NB4 (cell line): ENCODE measurements at regions not wholly inside any gene's neighbourhood (a gene's known extent, or its start where the extent isn't known, plus 50 kb on each side); places are given as distances from the start of the nearest gene placed in this dataset.

Experiments
- DNase-seq: peaks from one replicate; pipeline ENCODE4 v3.0.0; 2010; ENCODE audit warnings: low read depth
- H3K4me3 ChIP-seq: one replicate; pipeline ENCODE4 v1.5.1; 2011; ENCODE audit warnings: mild to moderate bottlenecking, low read depth, low read length, moderate library complexity
- MAX ChIP-seq: IDR thresholded peaks from 2 replicates; pipeline ENCODE4 v1.6.1; 2011; ENCODE audit warnings: low read depth, low read length
- MYC ChIP-seq: IDR thresholded peaks from 2 replicates; pipeline ENCODE4 v1.6.1; 2011; ENCODE audit warnings: low read depth, low read length
- POLR2A ChIP-seq: IDR thresholded peaks from 2 replicates; pipeline ENCODE4 v1.6.1; 2011; ENCODE audit warnings: mild to moderate bottlenecking; ENCODE audit not compliant: insufficient read length; ENCODE audit errors: extremely low read depth
- TF ChIP-seq, protein P1 (sequence below): IDR thresholded peaks from one replicate; pipeline ENCODE4 v1.5.1; 2012; ENCODE audit warnings: low read depth, low read length

DNA sequence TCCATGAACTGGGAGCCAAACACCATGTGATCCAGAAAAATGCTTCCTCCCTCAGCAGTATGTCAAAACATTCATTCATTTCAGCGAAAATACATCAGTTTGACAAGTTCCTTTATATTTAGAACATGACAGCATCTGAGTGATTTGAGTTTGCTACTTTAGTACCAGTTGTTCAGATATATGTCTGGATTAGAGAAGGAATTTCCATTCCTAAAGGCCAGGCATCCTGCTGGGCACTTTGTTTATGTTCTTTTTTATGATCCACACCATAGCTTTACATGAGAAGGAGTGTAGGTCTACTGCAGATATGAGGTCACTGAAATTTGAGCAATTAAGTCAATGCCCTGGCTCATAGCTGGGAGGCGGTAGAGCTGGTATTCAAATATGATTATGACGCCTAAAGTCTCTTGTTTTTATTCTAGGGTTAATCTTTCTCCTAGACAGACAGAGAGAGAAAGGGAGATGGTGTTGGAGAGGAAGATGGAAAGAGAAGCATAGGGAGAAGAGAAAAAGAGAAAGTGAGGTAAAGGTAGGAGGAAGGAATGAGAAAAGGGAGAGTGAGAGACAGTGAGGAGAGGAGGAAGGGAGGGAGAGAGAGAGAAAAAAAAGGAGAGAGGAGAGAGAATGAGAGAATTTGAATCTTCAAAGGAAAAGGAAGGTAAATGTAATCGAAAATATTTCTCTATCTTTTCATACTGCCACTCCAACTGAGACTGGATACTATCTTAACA, 839.5 kb upstream of the FANCL start:
- H3K4me3 ChIP-seq, result no peak overlapping the region
- DNase-seq, result no peak
- TF ChIP-seq MYC (no peak), POLR2A (no peak), MAX (no peak)
- TF ChIP-seq, protein P1, sequence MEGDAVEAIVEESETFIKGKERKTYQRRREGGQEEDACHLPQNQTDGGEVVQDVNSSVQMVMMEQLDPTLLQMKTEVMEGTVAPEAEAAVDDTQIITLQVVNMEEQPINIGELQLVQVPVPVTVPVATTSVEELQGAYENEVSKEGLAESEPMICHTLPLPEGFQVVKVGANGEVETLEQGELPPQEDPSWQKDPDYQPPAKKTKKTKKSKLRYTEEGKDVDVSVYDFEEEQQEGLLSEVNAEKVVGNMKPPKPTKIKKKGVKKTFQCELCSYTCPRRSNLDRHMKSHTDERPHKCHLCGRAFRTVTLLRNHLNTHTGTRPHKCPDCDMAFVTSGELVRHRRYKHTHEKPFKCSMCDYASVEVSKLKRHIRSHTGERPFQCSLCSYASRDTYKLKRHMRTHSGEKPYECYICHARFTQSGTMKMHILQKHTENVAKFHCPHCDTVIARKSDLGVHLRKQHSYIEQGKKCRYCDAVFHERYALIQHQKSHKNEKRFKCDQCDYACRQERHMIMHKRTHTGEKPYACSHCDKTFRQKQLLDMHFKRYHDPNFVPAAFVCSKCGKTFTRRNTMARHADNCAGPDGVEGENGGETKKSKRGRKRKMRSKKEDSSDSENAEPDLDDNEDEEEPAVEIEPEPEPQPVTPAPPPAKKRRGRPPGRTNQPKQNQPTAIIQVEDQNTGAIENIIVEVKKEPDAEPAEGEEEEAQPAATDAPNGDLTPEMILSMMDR, result no peak

DNA sequence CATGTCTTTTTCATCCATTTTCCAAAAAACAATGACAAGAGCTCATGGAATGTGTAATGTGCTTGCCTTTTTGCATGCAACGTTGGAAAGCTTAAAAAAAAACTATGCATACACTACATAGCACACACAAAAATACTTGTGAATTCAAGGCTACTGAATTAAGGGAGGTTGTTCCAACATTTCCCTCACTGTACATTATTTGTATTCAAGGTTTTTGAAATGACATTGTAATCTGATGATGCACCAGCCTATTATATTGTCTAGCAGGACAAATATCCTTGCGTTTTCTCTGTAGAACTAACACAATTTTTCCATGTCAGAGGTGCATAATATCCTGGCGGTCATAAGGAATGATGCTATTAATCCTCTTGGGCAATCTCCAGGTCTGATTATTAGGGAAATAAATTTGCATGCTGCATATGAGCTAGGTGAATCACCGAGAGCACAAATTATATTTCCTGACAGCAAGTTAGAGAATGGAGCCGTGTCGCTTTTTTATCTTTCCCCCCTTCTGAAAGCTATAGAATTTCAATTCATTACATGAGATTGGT, 836.9 kb upstream of the FANCL start:
- no peak for DNase-seq
- no peak overlapping the region for H3K4me3 ChIP-seq
- TF ChIP-seq, protein P1, result no peak
- TF ChIP-seq POLR2A, result no peak
- TF ChIP-seq MYC, result no peak
- TF ChIP-seq MAX, result no peak

DNA sequence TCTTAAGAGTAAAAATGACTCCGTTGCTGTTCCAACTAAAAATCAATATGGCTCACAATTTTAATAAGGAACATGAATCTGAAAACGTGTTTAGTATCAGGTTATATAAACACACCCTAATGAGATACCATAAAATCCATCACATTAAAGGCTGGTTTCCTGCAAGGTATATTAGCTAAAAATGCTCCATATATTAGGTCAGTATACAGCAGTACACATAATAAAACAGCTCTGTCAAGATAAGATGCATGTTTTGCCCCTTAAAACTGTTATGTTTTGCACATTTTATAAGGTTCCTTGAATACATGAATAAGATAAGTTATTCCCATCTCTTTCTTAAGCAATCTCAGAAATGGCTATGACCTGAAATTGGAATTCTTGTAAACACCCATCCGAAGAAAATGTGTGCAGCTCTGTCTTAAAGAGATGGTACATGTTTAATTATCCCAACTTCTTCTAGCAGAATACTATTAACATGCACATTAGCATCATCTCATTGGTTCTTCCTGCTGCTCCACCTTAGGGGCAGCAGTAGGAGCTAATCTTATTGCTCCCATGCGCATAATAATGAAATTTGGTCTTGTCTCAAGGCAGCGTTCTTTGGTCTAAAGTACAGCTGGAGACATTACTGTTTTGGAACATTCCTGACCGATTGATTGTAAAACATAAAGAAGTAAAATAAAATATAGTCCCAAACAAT, 836.1 kb upstream of the FANCL start:
- no peak overlapping the region for H3K4me3 ChIP-seq
- TF ChIP-seq, protein P1, result no peak
- TF ChIP-seq MYC (no peak), MAX (no peak), POLR2A (no peak)
- no peak for DNase-seq

- no peak for DNase-seq
- TF ChIP-seq, protein P1, result no peak
- no peak for TF ChIP-seq MAX
- TF ChIP-seq POLR2A, result no peak
- no peak for TF ChIP-seq MYC
Observed at GRCh38 chr2:59076079-59076619, 835.0 kb upstream of the FANCL start.

DNA sequence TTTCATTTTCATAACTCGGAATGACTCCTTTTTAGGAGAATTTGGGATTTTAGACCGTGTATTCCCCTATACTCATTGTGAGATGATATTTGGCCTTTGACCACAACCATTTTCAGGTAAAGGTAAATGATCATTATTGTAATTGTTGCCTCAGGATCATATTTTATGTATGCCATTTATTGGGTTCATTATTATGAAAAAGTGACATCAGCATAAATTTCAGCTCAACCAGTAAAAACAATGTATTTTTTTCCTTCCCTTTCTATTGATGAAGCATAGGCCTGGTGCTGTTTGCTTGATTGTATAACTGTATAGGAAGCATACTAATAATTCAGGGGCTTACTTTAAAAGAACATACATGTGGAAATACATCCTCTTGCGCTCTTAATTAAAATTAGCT, 832.9 kb upstream of the FANCL start:
- H3K4me3 ChIP-seq, result no peak overlapping the region
- DNase-seq, result no peak
- TF ChIP-seq MYC, result no peak
- TF ChIP-seq MAX, result no peak
- TF ChIP-seq, protein P1, result no peak
- no peak for TF ChIP-seq POLR2A

More at GRCh38 chr2:59076079-59076619, 835.0 kb upstream of the FANCL start:
- H3K4me3 ChIP-seq, result no peak overlapping the region
